Gastrocnemius medialis (tissue), 4 donors: ENCODE measurements at regions not wholly inside any gene's neighbourhood (a gene's known extent, or its start where the extent isn't known, plus 50 kb on each side); places are given as distances from the start of the nearest gene placed in this dataset.

Source experiments
- CTCF ChIP-seq, 5 experiments: fragments of 450-650 bp in 3 of 5; fragments of 200-600 bp in 2 of 5; sonication (generic) in 2 of 5; IDR thresholded peaks in 4 of 5; conservative IDR thresholded peaks in 1 of 5; 1 replicate in 4 of 5; 2 replicates in 1 of 5; pipeline ENCODE4 v1.5.1; 2016 to 2019; ENCODE audit warnings: antibody characterized with exemption in 5 of 5, mild to moderate bottlenecking in 3 of 5, moderate library complexity in 3 of 5
- POLR2A ChIP-seq, 2 donors: fragments of 450-650 bp; IDR thresholded peaks; one replicate each; pipeline ENCODE4 v1.6.1; 2017; ENCODE audit warnings: antibody characterized with exemption in 2 of 2, mild to moderate bottlenecking in 2 of 2, moderate library complexity in 2 of 2

- no peak for TF ChIP-seq CTCF (IDR thresholded peaks at IDR 0.05 in 4 of 5, conservative IDR thresholded peaks at IDR 0.05 in 1 of 5)
- TF ChIP-seq POLR2A (IDR thresholded peaks at IDR 0.05) = no peak
These were observed 290.6 kb upstream of the CCL2 start for GRCh38 chr17:33964344-33964979.
